Activated naive CD8-positive, alpha-beta T cell treated with anti-CD3 and anti-CD28 coated beads, Interleukin-2, amount 10 ng/mL, durations not matched to agents 7 days and 5 days (primary cell): ENCODE measurements at regions not wholly inside any gene's neighbourhood (a gene's known extent, or its start where the extent isn't known, plus 50 kb on each side); places are given as distances from the start of the nearest gene placed in this dataset.

Source experiments
- ATAC-seq: fragments of 150-1000 bp; cut with Tn5 transposase; one replicate; pipeline ENCODE4 v1.10.0; 2021; ENCODE audit warnings: low read depth, moderate library complexity
- POLR2A ChIA-PET: fragments of 350-600 bp; sonication (Branson Sonifier 250); formaldehyde crosslinking; loops from one replicate; lab custom pipeline; 2021; ENCODE audit warnings: antibody characterized with exemption; lab: Charles Lee
- DNase-seq: peaks from one replicate; pipeline ENCODE4 v3.0.0; 2021
- H3K27ac Mint-ChIP-seq: one replicate; pipeline ENCODE4 v1.8.0; 2022; ENCODE audit warnings: mild to moderate bottlenecking, mixed read lengths
- H3K27me3 Mint-ChIP-seq: one replicate; pipeline ENCODE4 v1.8.0; 2022; ENCODE audit warnings: mild to moderate bottlenecking, moderate library complexity, mixed read lengths
- H3K36me3 Mint-ChIP-seq: one replicate; pipeline ENCODE4 v1.8.0; 2021; ENCODE audit warnings: mild to moderate bottlenecking, mixed read lengths
- H3K4me1 Mint-ChIP-seq: one replicate; pipeline ENCODE4 v1.8.0; 2021; ENCODE audit warnings: mixed read lengths
- H3K4me3 Mint-ChIP-seq: one replicate; pipeline ENCODE4 v1.8.0; 2022; ENCODE audit warnings: mild to moderate bottlenecking, moderate library complexity, mixed read lengths
- H3K9me3 Mint-ChIP-seq: one replicate; pipeline ENCODE4 v1.8.0; 2021; ENCODE audit warnings: mixed read lengths

DNA sequence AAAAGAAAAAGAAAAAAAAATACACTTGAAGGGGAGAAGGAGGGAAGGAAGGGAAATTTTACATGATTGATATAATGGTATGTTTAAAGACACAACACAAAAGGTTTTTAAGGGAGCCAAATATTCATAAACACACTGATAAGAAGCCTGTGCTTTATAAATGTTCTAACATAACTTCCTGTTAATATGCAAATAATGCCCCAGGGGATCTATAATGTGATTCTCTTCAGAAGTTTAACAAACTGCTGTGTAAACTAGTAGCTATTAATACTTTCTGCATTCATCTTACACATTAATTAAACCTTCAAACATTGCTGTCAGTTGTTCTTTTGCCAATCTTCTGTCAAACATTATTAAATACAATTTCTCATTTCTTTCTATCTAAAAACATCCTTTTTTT is 231.6 kb downstream of the TJP1 start:
- ATAC-seq (no peak), DNase-seq (no peak)
- H3K9me3 Mint-ChIP-seq = no peaks in the 10 kb centered on the region
- peaks cover 2% of the 10 kb centered on the region for H3K27me3 Mint-ChIP-seq
- POLR2A ChIA-PET = no interaction called here
- H3K27ac Mint-ChIP-seq = no peak overlapping the region
- no peaks in the 10 kb centered on the region for H3K36me3 Mint-ChIP-seq
- H3K4me3 Mint-ChIP-seq = no peak overlapping the region
- H3K4me1 Mint-ChIP-seq = no peaks in the 10 kb centered on the region

DNA sequence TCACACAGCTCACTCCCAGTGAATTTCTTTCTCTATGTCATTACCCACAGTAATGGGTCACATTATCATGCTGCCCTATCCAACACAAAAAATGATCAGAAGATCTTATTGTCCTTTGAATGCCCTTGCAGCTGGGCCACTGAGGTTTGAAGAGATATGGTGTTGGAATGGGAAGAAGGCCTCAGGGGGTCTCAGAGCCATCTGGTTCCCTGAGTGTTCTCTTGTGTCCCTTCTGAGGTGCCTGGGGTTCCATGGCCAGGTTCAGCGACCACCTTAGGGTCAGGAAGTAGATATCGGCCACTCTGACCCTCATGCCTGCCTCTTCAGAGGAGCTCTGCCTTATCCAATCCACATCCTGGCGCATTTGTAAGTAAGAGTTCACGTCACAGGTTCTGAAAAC is 232.3 kb downstream of the TJP1 start:
- Mint-ChIP-seq H3K4me3 (no peak overlapping the region), H3K4me1 (no peaks in the 10 kb centered on the region), H3K36me3 (no peaks in the 10 kb centered on the region), H3K27me3 (peaks cover 2% of the 10 kb centered on the region), H3K9me3 (no peaks in the 10 kb centered on the region), H3K27ac (no peak overlapping the region)
- DNase-seq (no peak), ATAC-seq (no peak)
- POLR2A ChIA-PET = no interaction called here

DNA sequence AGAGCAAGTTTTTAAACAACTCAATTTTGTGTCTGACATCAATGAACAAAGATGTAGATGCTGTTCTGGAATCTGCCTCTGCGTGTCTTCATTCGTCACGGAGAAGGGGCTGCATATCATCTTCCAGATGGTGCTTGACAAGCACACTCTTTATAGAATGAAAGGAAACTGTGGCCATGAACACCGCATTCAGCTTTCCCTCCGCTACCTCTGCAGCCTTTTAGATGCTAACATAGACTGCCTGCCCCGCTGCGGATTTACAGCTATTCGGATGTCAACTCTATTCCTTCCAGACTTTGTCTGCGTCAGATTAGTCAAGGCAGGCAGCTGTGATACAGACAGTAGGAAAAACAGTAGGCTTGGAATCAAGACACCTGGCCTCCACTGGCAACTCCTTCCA is 232.9 kb downstream of the TJP1 start:
- POLR2A ChIA-PET = no interaction called here
- Mint-ChIP-seq H3K36me3 (no peaks in the 10 kb centered on the region), H3K9me3 (no peaks in the 10 kb centered on the region), H3K4me1 (no peaks in the 10 kb centered on the region), H3K27ac (no peak overlapping the region), H3K4me3 (no peak overlapping the region), H3K27me3 (peaks cover 2% of the 10 kb centered on the region)
- ATAC-seq = no peak
- no peak for DNase-seq

DNA sequence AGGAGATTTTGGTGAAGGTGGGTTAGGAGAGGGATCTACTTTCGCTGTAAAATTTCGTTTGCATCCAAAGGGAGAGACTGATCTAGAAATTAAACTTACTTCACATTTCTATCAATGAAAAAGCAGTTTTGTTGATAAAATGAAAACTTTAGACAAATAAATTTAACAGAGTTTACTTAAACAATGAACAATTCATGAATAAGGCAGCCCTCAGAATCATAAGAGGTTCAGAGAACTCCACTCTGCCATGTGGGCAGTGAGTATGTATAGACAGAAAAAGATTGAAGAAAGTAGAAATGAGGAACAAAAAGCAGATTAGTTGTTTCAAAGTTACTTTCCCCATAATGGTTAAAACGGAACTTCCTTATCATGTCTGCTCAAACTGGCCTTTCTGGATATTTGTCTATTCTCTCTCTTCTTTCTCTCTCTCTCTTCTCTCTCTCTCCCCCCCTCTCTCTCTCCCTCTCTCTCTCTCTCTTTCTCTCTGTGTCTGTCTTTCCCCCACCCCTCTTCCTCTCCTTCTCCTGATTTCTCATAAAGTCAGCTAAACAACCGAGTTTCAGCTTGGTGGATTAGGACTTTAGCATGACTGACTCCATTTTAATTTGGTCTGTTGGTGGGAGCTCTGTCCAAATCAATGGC is 248.9 kb downstream of the TJP1 start:
- no peak for ATAC-seq

DNA sequence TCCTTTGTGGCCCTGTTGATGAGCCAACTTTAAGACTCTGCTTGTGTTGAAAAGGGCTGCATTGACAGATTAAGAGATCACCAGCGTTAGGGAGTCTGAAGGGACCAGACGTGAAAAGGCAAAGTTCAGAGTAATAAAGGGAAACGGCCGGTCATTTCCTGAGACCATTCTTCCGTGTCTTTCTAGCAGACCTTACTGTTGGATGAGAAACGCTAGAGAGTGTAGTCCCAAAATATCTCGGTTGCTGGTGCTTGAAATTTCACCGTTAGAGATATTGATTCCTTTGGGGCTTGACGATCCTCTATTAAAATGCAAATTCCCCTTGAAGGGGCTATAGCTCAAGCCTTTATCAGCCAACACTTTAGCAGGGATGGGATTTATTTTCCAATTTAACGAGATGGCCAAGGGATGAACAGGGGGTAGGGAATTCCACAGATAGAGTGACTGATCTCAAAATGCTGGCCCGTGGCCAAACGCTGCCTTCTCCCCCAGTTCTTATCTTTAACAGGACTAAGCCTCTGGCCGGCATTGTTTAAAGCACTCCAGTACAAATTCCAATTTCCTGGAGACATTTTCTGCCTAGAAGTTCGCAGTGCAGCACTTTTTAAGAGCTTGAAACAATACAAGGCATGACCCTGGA is 250.4 kb downstream of the TJP1 start:
- H3K9me3 Mint-ChIP-seq = peaks cover 2% of the 10 kb centered on the region
- peaks cover 4% of the 10 kb centered on the region for H3K4me1 Mint-ChIP-seq
- peaks cover 63% of the 10 kb centered on the region for H3K27me3 Mint-ChIP-seq
- POLR2A ChIA-PET = no interaction called here
- ATAC-seq = no peak
- no peak for DNase-seq
- H3K36me3 Mint-ChIP-seq = peaks cover 3% of the 10 kb centered on the region
- H3K4me3 Mint-ChIP-seq = peak overlapping the region; percentile 9
- H3K27ac Mint-ChIP-seq = no peak overlapping the region

More for the DNA sequence above, 248.9 kb downstream of the TJP1 start:
- no peak for DNase-seq
- peaks cover 4% of the 10 kb centered on the region for H3K4me1 Mint-ChIP-seq
- no peak overlapping the region for H3K4me3 Mint-ChIP-seq
- H3K27ac Mint-ChIP-seq = no peak overlapping the region
- POLR2A ChIA-PET = no interaction called here
- peaks cover 51% of the 10 kb centered on the region for H3K27me3 Mint-ChIP-seq
- H3K9me3 Mint-ChIP-seq = peaks cover 2% of the 10 kb centered on the region
- H3K36me3 Mint-ChIP-seq = peaks cover 1% of the 10 kb centered on the region

DNA sequence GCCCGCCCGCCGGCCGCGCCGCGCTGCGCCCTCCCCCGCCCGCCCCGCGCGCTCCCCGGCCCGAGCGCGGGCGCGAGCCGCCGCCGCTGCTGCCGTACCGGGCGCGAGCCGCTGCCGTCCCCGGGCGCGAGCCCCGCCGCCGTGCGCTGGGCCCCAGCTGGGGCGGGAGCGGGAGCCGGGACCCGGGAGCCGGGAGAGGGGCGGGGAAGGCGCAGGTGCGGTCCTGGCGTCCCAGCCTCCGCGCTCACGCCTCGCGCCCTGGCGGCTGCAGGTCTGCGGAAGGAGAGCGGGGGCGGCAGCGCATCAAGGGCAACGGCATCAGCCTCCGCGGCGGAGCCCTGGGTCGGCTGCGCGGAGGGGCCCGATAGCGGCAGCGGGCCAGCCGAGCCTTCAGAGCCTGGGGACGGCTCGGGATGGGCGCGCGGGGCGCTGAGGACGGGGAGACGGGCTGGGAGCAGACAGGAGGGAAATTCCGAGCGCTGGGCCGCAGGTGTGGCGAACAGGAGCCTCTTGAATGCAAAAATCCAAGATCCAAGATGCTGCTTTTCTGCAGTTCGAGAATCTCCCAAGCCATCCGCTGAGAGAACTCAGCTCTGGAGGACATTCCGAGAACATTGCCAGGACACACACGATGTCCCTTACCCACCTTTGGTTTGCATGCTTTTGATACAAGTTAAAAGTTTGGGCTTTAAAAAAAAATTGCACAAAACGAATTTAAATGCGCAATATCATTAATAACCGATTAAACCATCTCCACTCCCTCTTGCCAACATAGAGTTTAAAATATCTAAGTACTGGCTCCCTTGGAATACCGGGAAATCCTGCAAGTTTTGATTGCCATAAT is 251.1 kb downstream of the TJP1 start:
- Mint-ChIP-seq H3K27me3 (peaks cover 64% of the 10 kb centered on the region), H3K9me3 (peaks cover 2% of the 10 kb centered on the region), H3K27ac (no peak overlapping the region), H3K36me3 (peaks cover 3% of the 10 kb centered on the region), H3K4me3 (peak overlapping the region; percentile 9), H3K4me1 (peaks cover 4% of the 10 kb centered on the region)
- no peak for ATAC-seq
- peak; percentile 41 for DNase-seq
- POLR2A ChIA-PET = no interaction called here

DNA sequence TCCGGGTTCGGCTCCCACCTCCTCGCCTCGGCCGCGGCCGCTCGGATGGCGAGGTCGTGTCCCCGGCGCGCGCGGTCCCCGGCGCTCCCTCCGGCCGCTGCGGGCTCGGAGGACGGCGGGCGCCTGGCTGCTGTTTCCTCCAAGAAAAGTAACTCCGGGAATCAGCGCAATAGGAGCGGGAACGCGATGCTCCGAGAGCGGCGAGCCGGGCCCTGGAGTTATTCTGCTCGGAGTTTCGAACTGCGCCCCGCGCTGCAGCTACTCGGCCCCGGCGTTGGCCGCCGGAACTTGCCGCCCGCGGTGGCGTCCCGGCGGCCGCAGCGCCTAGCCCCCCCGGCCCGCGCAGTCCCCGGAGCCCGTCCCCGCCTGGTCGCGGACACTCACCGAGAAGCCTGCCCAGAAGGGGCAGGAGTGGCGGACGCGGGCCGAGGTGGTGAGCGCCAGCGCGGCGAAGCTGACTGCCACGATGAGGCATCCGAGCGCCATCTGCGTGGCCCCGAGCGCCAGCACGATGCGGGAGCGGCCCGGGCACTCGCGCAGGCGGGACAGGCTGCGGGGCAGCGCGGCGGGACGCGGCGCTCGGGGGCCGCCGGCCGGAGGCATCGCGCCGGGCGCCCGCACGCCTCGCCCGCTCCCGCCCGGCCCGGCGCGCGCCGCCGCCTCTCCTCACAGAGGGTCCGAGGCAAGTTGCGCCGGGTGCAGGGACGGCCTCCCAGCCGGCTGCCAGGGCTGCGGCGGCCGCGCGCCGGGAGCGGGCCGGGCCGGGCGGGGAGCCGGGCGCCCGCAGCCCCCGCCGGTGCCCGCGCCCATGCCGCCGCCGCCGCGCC is 251.9 kb downstream of the TJP1 start:
- POLR2A ChIA-PET = no interaction called here
- Mint-ChIP-seq H3K36me3 (peaks cover 3% of the 10 kb centered on the region), H3K4me1 (peaks cover 4% of the 10 kb centered on the region), H3K9me3 (peaks cover 2% of the 10 kb centered on the region), H3K27ac (no peak overlapping the region), H3K27me3 (peaks cover 66% of the 10 kb centered on the region), H3K4me3 (no peak overlapping the region)
- DNase-seq (peak; percentile 31), ATAC-seq (no peak)

DNA sequence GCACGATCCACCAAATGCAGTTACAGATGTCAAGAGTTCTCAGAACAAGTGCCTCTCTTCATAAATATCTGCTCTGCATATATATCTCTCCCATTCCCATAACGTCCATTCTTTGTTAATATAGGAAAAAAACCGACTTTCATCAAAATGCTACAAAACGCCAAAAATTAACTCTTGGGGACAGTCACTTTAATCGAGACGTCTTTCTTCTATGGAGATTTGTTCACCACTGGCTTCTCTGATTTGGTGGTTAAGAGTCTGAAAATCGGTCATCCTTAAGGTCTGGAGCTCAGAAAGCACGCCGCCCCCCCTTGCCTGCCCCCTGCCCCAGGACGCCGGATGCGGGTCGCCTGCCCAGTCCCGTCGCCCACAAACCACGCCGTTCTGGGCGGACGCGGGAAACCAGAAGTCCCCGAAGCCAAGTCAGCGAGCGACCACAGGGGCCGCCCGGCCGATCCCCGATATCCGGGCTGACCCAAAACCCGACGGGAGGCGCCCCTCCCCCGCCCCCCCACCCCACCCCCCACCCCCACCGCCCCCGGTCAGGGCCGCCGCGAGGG is 252.7 kb downstream of the TJP1 start:
- DNase-seq = peak; percentile 31
- H3K4me1 Mint-ChIP-seq = peaks cover 4% of the 10 kb centered on the region
- POLR2A ChIA-PET = no interaction called here
- H3K27me3 Mint-ChIP-seq = peaks cover 68% of the 10 kb centered on the region
- peaks cover 2% of the 10 kb centered on the region for H3K9me3 Mint-ChIP-seq
- ATAC-seq = no peak
- no peak overlapping the region for H3K27ac Mint-ChIP-seq
- peaks cover 3% of the 10 kb centered on the region for H3K36me3 Mint-ChIP-seq
- H3K4me3 Mint-ChIP-seq = peak overlapping the region; percentile 44

DNA sequence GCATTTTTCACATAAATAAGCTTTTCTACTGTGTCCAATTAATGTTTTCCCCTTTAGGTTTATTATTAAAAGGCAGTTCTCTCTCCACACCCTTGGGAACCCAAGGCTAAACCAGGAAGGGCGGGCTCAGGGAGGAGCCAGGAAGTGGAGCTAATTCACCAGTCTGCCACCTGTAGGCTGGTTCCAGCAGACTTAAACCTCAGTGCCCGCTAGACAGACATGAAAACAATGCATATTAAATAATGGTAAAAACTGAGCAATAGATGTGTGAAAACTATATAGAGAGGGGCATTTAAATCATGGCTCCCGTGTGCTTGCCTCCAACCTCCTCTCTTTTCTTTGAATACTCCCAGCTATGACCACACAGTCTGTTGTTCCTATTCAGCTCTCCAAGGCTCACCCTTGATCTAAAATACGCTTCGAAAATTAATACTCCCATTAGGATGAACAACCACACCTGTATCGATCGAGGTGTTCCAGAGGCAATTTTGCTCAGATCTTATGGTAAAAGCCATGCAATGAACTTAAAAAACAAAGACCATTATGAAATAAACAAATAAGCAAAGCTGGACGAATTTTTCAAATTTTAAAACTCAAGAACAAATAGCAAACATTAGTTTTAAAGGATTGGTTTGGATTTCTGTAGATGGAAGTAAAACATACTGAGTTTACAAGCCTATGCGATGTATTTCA is 253.3 kb downstream of the TJP1 start:
- no peak overlapping the region for H3K27ac Mint-ChIP-seq
- peaks cover 63% of the 10 kb centered on the region for H3K27me3 Mint-ChIP-seq
- peaks cover 4% of the 10 kb centered on the region for H3K4me1 Mint-ChIP-seq

DNA sequence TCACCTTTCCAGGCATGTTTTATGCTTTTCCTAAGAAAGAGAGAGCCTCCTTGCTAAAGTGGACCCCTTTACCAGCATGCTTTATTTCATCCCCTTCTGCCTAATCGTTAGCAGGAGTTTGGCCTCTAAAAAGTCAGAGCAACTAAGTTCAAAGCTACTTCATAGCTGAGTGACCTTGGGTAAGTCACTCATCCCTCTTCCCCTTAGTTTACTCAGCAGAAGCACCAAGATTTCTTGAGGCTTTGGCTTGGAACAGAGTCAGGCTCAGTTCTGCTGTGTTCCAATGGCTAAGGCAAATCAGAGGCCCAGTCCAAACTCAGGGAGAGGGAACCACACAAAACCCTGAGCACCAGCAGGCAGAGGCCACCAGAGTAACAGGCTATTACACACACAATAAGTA is 254.9 kb downstream of the TJP1 start:
- H3K4me3 Mint-ChIP-seq = no peak overlapping the region
- peaks cover 49% of the 10 kb centered on the region for H3K27me3 Mint-ChIP-seq
- H3K9me3 Mint-ChIP-seq = peaks cover 1% of the 10 kb centered on the region
- POLR2A ChIA-PET = no interaction called here
- peaks cover 4% of the 10 kb centered on the region for H3K4me1 Mint-ChIP-seq
- peaks cover 2% of the 10 kb centered on the region for H3K36me3 Mint-ChIP-seq
- DNase-seq (no peak), ATAC-seq (no peak)
- no peak overlapping the region for H3K27ac Mint-ChIP-seq

More for the DNA sequence above, 253.3 kb downstream of the TJP1 start:
- peak overlapping the region; percentile 44 for H3K4me3 Mint-ChIP-seq
- POLR2A ChIA-PET = no interaction called here
- peaks cover 3% of the 10 kb centered on the region for H3K36me3 Mint-ChIP-seq
- peaks cover 2% of the 10 kb centered on the region for H3K9me3 Mint-ChIP-seq
- DNase-seq (no peak), ATAC-seq (no peak)

DNA sequence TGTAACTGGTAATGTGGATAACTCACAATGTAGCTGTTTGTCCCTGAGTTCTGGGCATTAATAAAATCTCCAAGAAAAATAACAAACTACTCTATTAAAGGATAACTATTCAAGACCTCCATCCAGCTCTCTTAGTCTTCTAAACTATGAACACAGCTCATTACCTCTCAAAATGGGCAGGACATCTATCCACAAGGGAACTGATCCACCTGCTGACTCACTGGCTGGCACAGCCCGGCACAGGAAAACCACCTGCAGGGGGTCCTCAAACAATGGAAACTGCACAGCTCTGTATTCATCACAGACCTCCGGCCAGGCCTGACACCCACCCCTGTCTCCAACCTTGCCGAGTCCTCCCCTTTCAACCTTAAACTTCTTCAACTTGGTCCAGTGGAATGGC is 255.4 kb downstream of the TJP1 start:
- H3K4me1 Mint-ChIP-seq = peaks cover 4% of the 10 kb centered on the region
- H3K9me3 Mint-ChIP-seq = no peaks in the 10 kb centered on the region

DNA sequence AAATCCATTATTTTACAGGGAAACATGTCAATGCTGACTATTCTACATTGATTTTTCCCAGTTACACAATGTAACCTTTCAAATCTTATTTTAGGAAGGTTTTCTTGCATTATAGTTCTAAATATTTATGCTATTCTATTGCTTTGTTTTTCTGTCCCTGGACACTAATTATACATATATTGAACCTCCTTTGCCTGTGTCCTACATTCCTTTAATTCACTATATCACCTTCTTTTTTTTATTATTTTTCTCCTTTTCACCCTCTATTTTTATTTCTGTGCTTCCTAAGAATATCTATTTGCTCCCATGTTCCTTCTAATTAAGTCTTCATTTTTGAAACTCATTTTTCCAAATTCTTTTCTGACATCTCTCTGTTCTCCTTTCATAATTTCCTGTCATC is 259.2 kb downstream of the TJP1 start:
- Mint-ChIP-seq H3K27ac (no peak overlapping the region), H3K36me3 (peaks cover 2% of the 10 kb centered on the region)

More for the DNA sequence above, 255.4 kb downstream of the TJP1 start:
- POLR2A ChIA-PET = no interaction called here
- H3K4me3 Mint-ChIP-seq = no peak overlapping the region
- ATAC-seq (no peak), DNase-seq (no peak)
- H3K36me3 Mint-ChIP-seq = peaks cover 2% of the 10 kb centered on the region
- peaks cover 45% of the 10 kb centered on the region for H3K27me3 Mint-ChIP-seq
- no peak overlapping the region for H3K27ac Mint-ChIP-seq

More for the DNA sequence above, 259.2 kb downstream of the TJP1 start:
- DNase-seq (no peak), ATAC-seq (no peak)
- no peaks in the 10 kb centered on the region for H3K4me1 Mint-ChIP-seq
- peaks cover 3% of the 10 kb centered on the region for H3K9me3 Mint-ChIP-seq
- no peak overlapping the region for H3K4me3 Mint-ChIP-seq
- POLR2A ChIA-PET = no interaction called here
- peaks cover 20% of the 10 kb centered on the region for H3K27me3 Mint-ChIP-seq
